ENCODE measurements at regions not wholly inside any gene's neighbourhood (a gene's known extent, or its start where the extent isn't known, plus 50 kb on each side); places are given as distances from the start of the nearest gene placed in this dataset.

- no peak for TF ChIP-seq CTCF (conservative IDR thresholded peaks at IDR 0.05; ENCODE audit: low read depth, low read length)
- no peak for TF ChIP-seq EZH2 (IDR thresholded peaks at IDR 0.05; ENCODE audit: borderline replicate concordance, low read depth, low read length, poor library complexity, severe bottlenecking)
These were observed 50.3 kb downstream of the NALF2 start for GRCh38 chrX:69554321-69554947.

Measured in A673 (cell line).